B cell (primary cell): ENCODE measurements at regions not wholly inside any gene's neighbourhood (a gene's known extent, or its start where the extent isn't known, plus 50 kb on each side); places are given as distances from the start of the nearest gene placed in this dataset.

ENCODE experiments used
- EZH2 ChIP-seq: IDR thresholded peaks from 2 replicates; pipeline ENCODE4 v1.6.1; 2012; ENCODE audit warnings: borderline replicate concordance, low read depth, mild to moderate bottlenecking, moderate library complexity, low read length; ENCODE audit not compliant: insufficient read depth, poor library complexity, severe bottlenecking
- TF ChIP-seq, protein P1 (sequence below): fragments of 200-600 bp; IDR thresholded peaks from one replicate; pipeline ENCODE4 v1.8.0; 2022; ENCODE audit warnings: antibody characterized with exemption, mild to moderate bottlenecking

GRCh38 chr17:68152161-68152571, 95.7 kb upstream of the AMZ2 start:
- TF ChIP-seq, protein P1, sequence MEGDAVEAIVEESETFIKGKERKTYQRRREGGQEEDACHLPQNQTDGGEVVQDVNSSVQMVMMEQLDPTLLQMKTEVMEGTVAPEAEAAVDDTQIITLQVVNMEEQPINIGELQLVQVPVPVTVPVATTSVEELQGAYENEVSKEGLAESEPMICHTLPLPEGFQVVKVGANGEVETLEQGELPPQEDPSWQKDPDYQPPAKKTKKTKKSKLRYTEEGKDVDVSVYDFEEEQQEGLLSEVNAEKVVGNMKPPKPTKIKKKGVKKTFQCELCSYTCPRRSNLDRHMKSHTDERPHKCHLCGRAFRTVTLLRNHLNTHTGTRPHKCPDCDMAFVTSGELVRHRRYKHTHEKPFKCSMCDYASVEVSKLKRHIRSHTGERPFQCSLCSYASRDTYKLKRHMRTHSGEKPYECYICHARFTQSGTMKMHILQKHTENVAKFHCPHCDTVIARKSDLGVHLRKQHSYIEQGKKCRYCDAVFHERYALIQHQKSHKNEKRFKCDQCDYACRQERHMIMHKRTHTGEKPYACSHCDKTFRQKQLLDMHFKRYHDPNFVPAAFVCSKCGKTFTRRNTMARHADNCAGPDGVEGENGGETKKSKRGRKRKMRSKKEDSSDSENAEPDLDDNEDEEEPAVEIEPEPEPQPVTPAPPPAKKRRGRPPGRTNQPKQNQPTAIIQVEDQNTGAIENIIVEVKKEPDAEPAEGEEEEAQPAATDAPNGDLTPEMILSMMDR = no peak
- no peak for TF ChIP-seq EZH2
